ENCODE measurements at regions not wholly inside any gene's neighbourhood (a gene's known extent, or its start where the extent isn't known, plus 50 kb on each side); places are given as distances from the start of the nearest gene placed in this dataset.

DNA sequence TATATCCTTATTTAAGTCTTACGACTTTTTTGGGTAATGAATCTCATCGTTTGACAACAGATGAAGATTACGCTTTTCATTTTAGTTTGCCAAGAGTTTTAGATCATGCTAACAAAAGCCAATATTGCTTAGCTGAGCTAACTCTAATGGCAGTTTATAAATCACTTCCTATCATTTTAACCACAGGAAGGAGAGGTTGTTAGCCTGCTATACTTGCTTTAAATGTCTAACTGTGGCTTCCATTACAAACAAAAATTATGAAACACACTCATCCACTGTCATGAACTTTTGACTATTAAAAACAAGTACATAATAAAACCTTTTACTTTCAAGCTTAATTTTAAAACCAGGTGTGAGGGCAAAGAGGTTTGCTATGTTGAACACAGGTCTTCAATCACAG, 53.7 kb upstream of the ANKH start:
- no peak for TF ChIP-seq TAF1 (IDR thresholded peaks at IDR 0.05; ENCODE audit: borderline replicate concordance, low read depth, low read length)
- no peak for TF ChIP-seq TEAD4 (IDR thresholded peaks at IDR 0.05; ENCODE audit: borderline replicate concordance, insufficient read depth)
- TF ChIP-seq FOXM1 (IDR thresholded peaks at IDR 0.05; ENCODE audit: low read depth): no peak
- TF ChIP-seq RCOR1 (IDR thresholded peaks at IDR 0.05; ENCODE audit: low read length): no peak
- TF ChIP-seq, protein P1, sequence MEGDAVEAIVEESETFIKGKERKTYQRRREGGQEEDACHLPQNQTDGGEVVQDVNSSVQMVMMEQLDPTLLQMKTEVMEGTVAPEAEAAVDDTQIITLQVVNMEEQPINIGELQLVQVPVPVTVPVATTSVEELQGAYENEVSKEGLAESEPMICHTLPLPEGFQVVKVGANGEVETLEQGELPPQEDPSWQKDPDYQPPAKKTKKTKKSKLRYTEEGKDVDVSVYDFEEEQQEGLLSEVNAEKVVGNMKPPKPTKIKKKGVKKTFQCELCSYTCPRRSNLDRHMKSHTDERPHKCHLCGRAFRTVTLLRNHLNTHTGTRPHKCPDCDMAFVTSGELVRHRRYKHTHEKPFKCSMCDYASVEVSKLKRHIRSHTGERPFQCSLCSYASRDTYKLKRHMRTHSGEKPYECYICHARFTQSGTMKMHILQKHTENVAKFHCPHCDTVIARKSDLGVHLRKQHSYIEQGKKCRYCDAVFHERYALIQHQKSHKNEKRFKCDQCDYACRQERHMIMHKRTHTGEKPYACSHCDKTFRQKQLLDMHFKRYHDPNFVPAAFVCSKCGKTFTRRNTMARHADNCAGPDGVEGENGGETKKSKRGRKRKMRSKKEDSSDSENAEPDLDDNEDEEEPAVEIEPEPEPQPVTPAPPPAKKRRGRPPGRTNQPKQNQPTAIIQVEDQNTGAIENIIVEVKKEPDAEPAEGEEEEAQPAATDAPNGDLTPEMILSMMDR (IDR thresholded peaks at IDR 0.05): no peak
- TF ChIP-seq MXI1 (IDR thresholded peaks at IDR 0.05; ENCODE audit: low read depth, low read length): no peak
- TF ChIP-seq, protein P2, sequence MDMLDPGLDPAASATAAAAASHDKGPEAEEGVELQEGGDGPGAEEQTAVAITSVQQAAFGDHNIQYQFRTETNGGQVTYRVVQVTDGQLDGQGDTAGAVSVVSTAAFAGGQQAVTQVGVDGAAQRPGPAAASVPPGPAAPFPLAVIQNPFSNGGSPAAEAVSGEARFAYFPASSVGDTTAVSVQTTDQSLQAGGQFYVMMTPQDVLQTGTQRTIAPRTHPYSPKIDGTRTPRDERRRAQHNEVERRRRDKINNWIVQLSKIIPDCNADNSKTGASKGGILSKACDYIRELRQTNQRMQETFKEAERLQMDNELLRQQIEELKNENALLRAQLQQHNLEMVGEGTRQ (IDR thresholded peaks at IDR 0.05; ENCODE audit: borderline replicate concordance, low read depth, low read length): no peak
- TF ChIP-seq RAD21 (IDR thresholded peaks at IDR 0.05; ENCODE audit: low read length): no peak
- no peak for TF ChIP-seq YY1 (IDR thresholded peaks at IDR 0.05; ENCODE audit: low read depth)
- TF ChIP-seq SMC3 (IDR thresholded peaks at IDR 0.05; ENCODE audit: low read depth, low read length): no peak

Measured in SK-N-SH (cell line).